Heart left ventricle (tissue), 13 donors: ENCODE measurements at regions not wholly inside any gene's neighbourhood (a gene's known extent, or its start where the extent isn't known, plus 50 kb on each side); places are given as distances from the start of the nearest gene placed in this dataset.
A peak's percentile ranks its signal among the peaks of the same experiment; 100 is the strongest.

Experiments
- CTCF ChIP-seq, 12 donors: fragments of 200-600 bp; sonication (generic) in 4 of 12; IDR thresholded peaks; one replicate each; pipeline versions ENCODE4 v1.5.0 to v1.8.0; 2018 to 2022; ENCODE audit warnings: antibody characterized with exemption in 12 of 12, mild to moderate bottlenecking in 5 of 12
- POLR2A ChIP-seq, 2 donors: fragments of 450-650 bp; IDR thresholded peaks; one replicate each; pipeline ENCODE4 v1.6.1; 2017; ENCODE audit warnings: antibody characterized with exemption in 2 of 2, mild to moderate bottlenecking in 2 of 2, moderate library complexity in 2 of 2
- donor health status: ischemic (EF 13 %, LVEDD 7.1; RV severe dilation, severe dysfunction).
- donor health status: DM: no; HTN: yes; CAD: no.
- donor health status: DM: no; HTN: no; CAD: no.
- donor health status: ischemic (EF 25% LVEDD 6.9; RV normal size, moderate dysfunction).
- donor health status: ischemic (EF 25% LVEDD 5.7; RV mildly dilated, moderate dysfunction).
- donor health status: ischemic (EF 35%, LVEDD 5.7; RV mildly dilated, moderate dysfunction).
- donor health status: nonischemic (EF 11% LVEDD 7.7; RV severe dilation, severe dysfunction).
- donor health status: DM: yes; HTN: yes; CAD: no.
- donor health status: PGD.
- donor health status: ischemic (EF 29% LVEDD 5.4; RV normal size, mild dysfunction).
- donor health status: nonischemic (EF 23%, LVEDD 6.1; RV moderate dilation, normal function).

- TF ChIP-seq POLR2A (IDR thresholded peaks at IDR 0.05), result no peak
- peak; percentile 35 to 74 (median 61) for TF ChIP-seq CTCF (IDR thresholded peaks at IDR 0.05)
These were observed 80.3 kb downstream of the DYNAP start for GRCh38 chr18:54671291-54671881.
